ENCODE measurements at regions not wholly inside any gene's neighbourhood (a gene's known extent, or its start where the extent isn't known, plus 50 kb on each side); places are given as distances from the start of the nearest gene placed in this dataset.

DNA sequence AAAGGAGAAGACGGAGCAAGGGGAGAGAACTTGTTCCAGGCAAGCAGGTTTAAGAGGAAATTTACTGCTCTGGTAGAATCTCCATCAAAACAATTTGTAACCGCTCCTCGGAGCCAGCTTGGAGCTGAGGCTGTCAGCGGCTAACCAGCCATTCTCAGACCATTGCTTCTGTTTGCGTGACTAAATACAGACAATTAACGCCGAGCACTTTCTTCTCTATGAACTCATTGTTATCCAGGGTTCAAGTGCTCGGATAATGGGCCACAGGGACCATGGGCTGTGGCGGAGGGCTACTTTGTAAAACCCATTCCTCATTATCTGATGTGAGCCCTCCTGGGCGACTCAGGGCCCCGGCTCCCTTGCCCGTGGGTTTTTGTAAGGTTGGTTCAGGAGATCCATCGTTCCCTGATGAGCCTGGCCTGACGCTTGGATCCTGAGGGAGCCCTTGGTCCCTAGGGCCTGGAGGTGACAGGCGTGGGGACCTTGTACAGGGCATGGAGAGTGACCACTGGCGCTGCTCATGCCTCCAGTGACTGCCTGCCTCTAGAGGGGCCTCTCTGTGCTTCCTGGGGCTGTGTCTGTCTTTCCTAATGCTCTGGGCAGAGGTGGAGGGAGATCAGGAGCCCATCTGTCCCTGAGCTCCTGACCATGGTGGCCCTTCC is 61.5 kb upstream of the ZNF536 start:
- Histone ChIP-seq H3K9me3 (ENCODE audit: control insufficient read depth in 2 of 2, low read length in 2 of 2) (no peaks in the 10 kb centered on the region), H3K4me1 (ENCODE audit: control insufficient read depth in 2 of 2, insufficient read depth in 2 of 2, low read length in 2 of 2) (no peaks in the 10 kb centered on the region), H3K9ac (ENCODE audit: low read depth in 1 of 2, low read length in 2 of 2) (no peak overlapping the region), H3K4me3 (ENCODE audit: low read length in 2 of 2) (no peak overlapping the region), H3K36me3 (ENCODE audit: control insufficient read depth in 2 of 2, insufficient read depth in 2 of 2, low read length in 2 of 2) (no peaks in the 10 kb centered on the region), H3K27me3 (ENCODE audit: control insufficient read depth in 2 of 2, insufficient read depth in 2 of 2, low read length in 2 of 2) (no peaks in the 10 kb centered on the region), H3K27ac (ENCODE audit: low read depth in 2 of 2, low read length in 2 of 2) (no peak overlapping the region)

DNA sequence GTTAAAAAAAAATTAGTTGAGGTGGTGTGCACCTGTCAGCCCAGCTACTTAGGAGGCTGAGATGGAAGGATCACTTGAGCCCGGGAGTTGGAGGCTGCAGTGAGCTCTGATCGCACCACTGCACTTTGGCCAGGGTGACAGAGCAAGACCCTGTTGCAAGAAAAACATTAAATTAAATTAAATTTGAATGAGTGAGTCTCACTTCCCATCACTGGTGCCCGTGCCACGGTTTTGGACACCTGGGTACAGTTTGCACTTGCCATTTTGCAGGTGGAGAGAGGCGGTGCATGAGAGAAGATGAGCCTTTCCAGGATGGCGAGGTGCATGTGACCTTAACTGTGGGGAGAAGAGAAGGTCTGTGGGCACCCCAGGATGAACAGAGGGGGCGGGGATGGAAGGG is 60.3 kb upstream of the ZNF536 start:
- no peaks in the 10 kb centered on the region for H3K4me1 ChIP-seq (ENCODE audit: control insufficient read depth in 2 of 2, insufficient read depth in 2 of 2, low read length in 2 of 2)
- no peak overlapping the region for H3K27ac ChIP-seq (ENCODE audit: low read depth in 2 of 2, low read length in 2 of 2)
- no peaks in the 10 kb centered on the region for H3K27me3 ChIP-seq (ENCODE audit: control insufficient read depth in 2 of 2, insufficient read depth in 2 of 2, low read length in 2 of 2)
- H3K9me3 ChIP-seq (ENCODE audit: control insufficient read depth in 2 of 2, low read length in 2 of 2) = no peaks in the 10 kb centered on the region
- no peak overlapping the region for H3K9ac ChIP-seq (ENCODE audit: low read depth in 1 of 2, low read length in 2 of 2)
- no peaks in the 10 kb centered on the region for H3K36me3 ChIP-seq (ENCODE audit: control insufficient read depth in 2 of 2, insufficient read depth in 2 of 2, low read length in 2 of 2)
- H3K4me3 ChIP-seq (ENCODE audit: low read length in 2 of 2) = no peak overlapping the region

- H3K9ac ChIP-seq (ENCODE audit: low read depth in 1 of 2, low read length in 2 of 2) = no peak overlapping the region
- no peak overlapping the region for H3K27ac ChIP-seq (ENCODE audit: low read depth in 2 of 2, low read length in 2 of 2)
- H3K27me3 ChIP-seq (ENCODE audit: control insufficient read depth in 2 of 2, insufficient read depth in 2 of 2, low read length in 2 of 2) = no peaks in the 10 kb centered on the region
Measured at GRCh38 chr19:30312582-30313352, 59.4 kb upstream of the ZNF536 start.

GRCh38 chr19:30313353-30313750 is 58.8 kb upstream of the ZNF536 start:
- Histone ChIP-seq H3K9ac (ENCODE audit: low read depth in 1 of 2, low read length in 2 of 2) (no peak overlapping the region), H3K4me1 (ENCODE audit: control insufficient read depth in 2 of 2, insufficient read depth in 2 of 2, low read length in 2 of 2) (no peaks in the 10 kb centered on the region), H3K36me3 (ENCODE audit: control insufficient read depth in 2 of 2, insufficient read depth in 2 of 2, low read length in 2 of 2) (no peaks in the 10 kb centered on the region), H3K27ac (ENCODE audit: low read depth in 2 of 2, low read length in 2 of 2) (no peak overlapping the region), H3K27me3 (ENCODE audit: control insufficient read depth in 2 of 2, insufficient read depth in 2 of 2, low read length in 2 of 2) (no peaks in the 10 kb centered on the region), H3K4me3 (ENCODE audit: low read length in 2 of 2) (no peak overlapping the region), H3K9me3 (ENCODE audit: control insufficient read depth in 2 of 2, low read length in 2 of 2) (no peaks in the 10 kb centered on the region)

More at GRCh38 chr19:30312582-30313352, 59.4 kb upstream of the ZNF536 start:
- Histone ChIP-seq H3K4me1 (ENCODE audit: control insufficient read depth in 2 of 2, insufficient read depth in 2 of 2, low read length in 2 of 2) (no peaks in the 10 kb centered on the region), H3K36me3 (ENCODE audit: control insufficient read depth in 2 of 2, insufficient read depth in 2 of 2, low read length in 2 of 2) (no peaks in the 10 kb centered on the region), H3K9me3 (ENCODE audit: control insufficient read depth in 2 of 2, low read length in 2 of 2) (no peaks in the 10 kb centered on the region), H3K4me3 (ENCODE audit: low read length in 2 of 2) (no peak overlapping the region)

DNA sequence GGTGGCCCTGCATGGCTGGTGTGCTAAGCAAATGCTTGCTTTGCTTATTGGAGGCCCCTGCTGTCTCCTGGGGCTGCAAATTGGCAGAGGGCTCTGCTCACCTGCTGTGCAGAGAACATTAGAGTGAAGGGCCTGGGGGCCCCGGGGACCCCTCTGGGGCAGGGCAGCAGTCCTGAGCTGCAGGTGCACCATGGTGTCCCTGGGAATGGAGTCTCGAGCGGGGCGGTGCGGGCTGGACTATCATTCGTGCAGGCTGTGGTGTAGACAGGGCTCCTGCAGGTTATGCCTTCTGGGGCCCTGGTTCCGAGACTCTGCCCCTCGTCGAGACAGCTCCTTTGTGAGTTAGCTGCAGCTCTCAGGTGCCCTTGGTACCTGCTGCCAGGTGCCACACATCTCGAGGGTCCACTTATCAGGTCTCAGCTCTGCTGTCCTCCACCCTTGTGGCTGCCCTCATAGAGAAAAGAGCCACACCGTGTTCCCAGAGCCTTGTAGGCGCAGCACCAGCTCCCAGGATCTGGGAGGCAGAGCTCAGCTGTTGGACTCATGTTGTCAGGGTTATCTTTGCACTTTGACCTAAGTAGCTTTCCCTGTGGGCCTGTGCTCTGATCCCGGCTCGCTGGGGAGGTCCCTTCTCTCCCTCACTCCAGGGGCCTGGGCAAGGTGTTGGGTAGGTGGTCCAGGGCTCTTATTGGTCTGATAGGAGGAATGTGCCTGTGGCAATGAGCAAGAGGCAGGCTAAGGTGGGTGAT is 58.0 kb upstream of the ZNF536 start:
- H3K9ac ChIP-seq (ENCODE audit: low read depth in 1 of 2, low read length in 2 of 2) = no peak overlapping the region
- no peaks in the 10 kb centered on the region for H3K36me3 ChIP-seq (ENCODE audit: control insufficient read depth in 2 of 2, insufficient read depth in 2 of 2, low read length in 2 of 2)
- no peak overlapping the region for H3K4me3 ChIP-seq (ENCODE audit: low read length in 2 of 2)
- no peaks in the 10 kb centered on the region for H3K9me3 ChIP-seq (ENCODE audit: control insufficient read depth in 2 of 2, low read length in 2 of 2)
- H3K27ac ChIP-seq (ENCODE audit: low read depth in 2 of 2, low read length in 2 of 2) = no peak overlapping the region
- no peaks in the 10 kb centered on the region for H3K27me3 ChIP-seq (ENCODE audit: control insufficient read depth in 2 of 2, insufficient read depth in 2 of 2, low read length in 2 of 2)
- H3K4me1 ChIP-seq (ENCODE audit: control insufficient read depth in 2 of 2, insufficient read depth in 2 of 2, low read length in 2 of 2) = no peaks in the 10 kb centered on the region

DNA sequence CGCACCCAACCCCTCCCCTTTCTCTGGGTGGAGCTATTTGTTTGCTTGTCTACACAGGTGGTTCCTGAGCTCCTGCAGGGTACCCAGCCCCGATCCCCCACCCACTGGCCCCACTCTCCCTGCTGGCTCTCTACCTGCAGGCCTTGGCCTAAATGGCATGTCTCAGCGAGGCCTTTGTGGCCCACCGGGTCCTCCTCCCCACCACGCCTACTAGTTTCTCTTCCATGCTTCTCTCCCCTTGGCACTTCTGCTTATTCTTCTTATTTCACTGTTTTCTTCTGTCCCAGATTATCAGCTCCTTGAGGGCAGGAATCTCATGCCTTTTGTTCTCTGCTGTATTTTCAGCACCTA is 57.4 kb upstream of the ZNF536 start:
- Histone ChIP-seq H3K27me3 (ENCODE audit: control insufficient read depth in 2 of 2, insufficient read depth in 2 of 2, low read length in 2 of 2) (no peaks in the 10 kb centered on the region), H3K27ac (ENCODE audit: low read depth in 2 of 2, low read length in 2 of 2) (no peak overlapping the region), H3K4me1 (ENCODE audit: control insufficient read depth in 2 of 2, insufficient read depth in 2 of 2, low read length in 2 of 2) (no peaks in the 10 kb centered on the region), H3K9ac (ENCODE audit: low read depth in 1 of 2, low read length in 2 of 2) (no peak overlapping the region), H3K36me3 (ENCODE audit: control insufficient read depth in 2 of 2, insufficient read depth in 2 of 2, low read length in 2 of 2) (no peaks in the 10 kb centered on the region), H3K9me3 (ENCODE audit: control insufficient read depth in 2 of 2, low read length in 2 of 2) (no peaks in the 10 kb centered on the region), H3K4me3 (ENCODE audit: low read length in 2 of 2) (no peak overlapping the region)

- H3K9me3 ChIP-seq (ENCODE audit: control insufficient read depth in 2 of 2, low read length in 2 of 2) = no peaks in the 10 kb centered on the region
- no peak overlapping the region for H3K9ac ChIP-seq (ENCODE audit: low read depth in 1 of 2, low read length in 2 of 2)
Measured at GRCh38 chr19:30315159-30315558, 57.0 kb upstream of the ZNF536 start.

DNA sequence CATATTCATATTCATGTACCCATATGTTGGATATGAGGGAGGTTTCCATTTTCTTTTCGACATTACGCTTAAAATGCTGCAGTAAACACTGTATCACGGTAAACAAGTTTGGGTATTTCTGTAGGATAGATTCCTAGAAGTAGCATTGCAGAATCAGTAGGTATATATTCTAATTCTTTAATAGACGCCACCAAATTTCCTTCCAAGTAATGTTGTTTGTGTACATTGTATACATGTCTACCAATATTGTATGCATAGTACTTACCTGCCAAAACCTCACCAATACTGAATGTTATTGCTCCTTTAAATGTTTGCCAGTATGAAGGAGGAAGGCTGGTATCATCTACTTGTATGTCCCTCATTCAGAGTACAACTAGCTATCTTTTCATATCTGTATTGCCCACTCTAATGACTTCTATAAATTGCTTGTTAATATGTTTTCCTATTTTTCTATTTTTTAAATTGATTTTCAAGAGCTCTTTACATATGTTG is 56.1 kb upstream of the ZNF536 start:
- Histone ChIP-seq H3K27ac (ENCODE audit: low read depth in 2 of 2, low read length in 2 of 2) (no peak overlapping the region), H3K4me3 (ENCODE audit: low read length in 2 of 2) (no peak overlapping the region), H3K9me3 (ENCODE audit: control insufficient read depth in 2 of 2, low read length in 2 of 2) (no peaks in the 10 kb centered on the region), H3K36me3 (ENCODE audit: control insufficient read depth in 2 of 2, insufficient read depth in 2 of 2, low read length in 2 of 2) (no peaks in the 10 kb centered on the region), H3K4me1 (ENCODE audit: control insufficient read depth in 2 of 2, insufficient read depth in 2 of 2, low read length in 2 of 2) (no peaks in the 10 kb centered on the region), H3K27me3 (ENCODE audit: control insufficient read depth in 2 of 2, insufficient read depth in 2 of 2, low read length in 2 of 2) (no peaks in the 10 kb centered on the region), H3K9ac (ENCODE audit: low read depth in 1 of 2, low read length in 2 of 2) (no peak overlapping the region)

More at GRCh38 chr19:30315159-30315558, 57.0 kb upstream of the ZNF536 start:
- no peaks in the 10 kb centered on the region for H3K4me1 ChIP-seq (ENCODE audit: control insufficient read depth in 2 of 2, insufficient read depth in 2 of 2, low read length in 2 of 2)
- no peak overlapping the region for H3K27ac ChIP-seq (ENCODE audit: low read depth in 2 of 2, low read length in 2 of 2)
- H3K36me3 ChIP-seq (ENCODE audit: control insufficient read depth in 2 of 2, insufficient read depth in 2 of 2, low read length in 2 of 2) = no peaks in the 10 kb centered on the region
- H3K27me3 ChIP-seq (ENCODE audit: control insufficient read depth in 2 of 2, insufficient read depth in 2 of 2, low read length in 2 of 2) = no peaks in the 10 kb centered on the region
- no peak overlapping the region for H3K4me3 ChIP-seq (ENCODE audit: low read length in 2 of 2)

DNA sequence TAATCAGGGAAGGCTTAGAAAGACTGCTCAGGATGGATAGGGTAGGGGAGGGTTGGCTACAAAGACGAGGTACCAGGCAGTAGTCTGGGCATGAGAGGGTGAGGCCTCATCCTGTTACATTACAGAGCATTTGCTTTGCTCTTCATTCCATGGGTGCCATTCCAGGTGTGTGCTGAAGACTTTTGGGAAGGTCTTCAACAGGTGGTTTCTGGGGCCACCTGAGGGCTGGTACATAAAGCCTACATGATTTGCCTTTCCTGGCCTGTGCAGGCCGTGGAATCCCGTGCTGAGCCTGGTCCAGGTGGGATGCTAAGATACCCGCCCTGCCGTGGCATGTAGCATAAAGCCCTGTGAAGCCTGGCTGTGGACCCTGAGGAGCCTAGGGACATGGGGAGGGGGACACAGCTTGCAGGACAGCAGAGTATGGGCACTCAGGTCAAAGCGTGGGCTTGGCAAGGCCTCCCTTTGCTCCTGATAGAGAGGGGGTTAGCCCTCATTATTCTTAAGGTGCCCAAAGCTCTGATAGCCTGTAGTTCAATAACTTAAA is 55.6 kb upstream of the ZNF536 start:
- no peaks in the 10 kb centered on the region for H3K27me3 ChIP-seq (ENCODE audit: control insufficient read depth in 2 of 2, insufficient read depth in 2 of 2, low read length in 2 of 2)
- no peak overlapping the region for H3K9ac ChIP-seq (ENCODE audit: low read depth in 1 of 2, low read length in 2 of 2)
- no peak overlapping the region for H3K27ac ChIP-seq (ENCODE audit: low read depth in 2 of 2, low read length in 2 of 2)
- no peaks in the 10 kb centered on the region for H3K4me1 ChIP-seq (ENCODE audit: control insufficient read depth in 2 of 2, insufficient read depth in 2 of 2, low read length in 2 of 2)
- H3K9me3 ChIP-seq (ENCODE audit: control insufficient read depth in 2 of 2, low read length in 2 of 2) = no peaks in the 10 kb centered on the region
- no peak overlapping the region for H3K4me3 ChIP-seq (ENCODE audit: low read length in 2 of 2)
- no peaks in the 10 kb centered on the region for H3K36me3 ChIP-seq (ENCODE audit: control insufficient read depth in 2 of 2, insufficient read depth in 2 of 2, low read length in 2 of 2)

- Histone ChIP-seq H3K36me3 (ENCODE audit: control insufficient read depth in 2 of 2, insufficient read depth in 2 of 2, low read length in 2 of 2) (no peaks in the 10 kb centered on the region), H3K4me3 (ENCODE audit: low read length in 2 of 2) (no peak overlapping the region), H3K9me3 (ENCODE audit: control insufficient read depth in 2 of 2, low read length in 2 of 2) (no peaks in the 10 kb centered on the region), H3K27ac (ENCODE audit: low read depth in 2 of 2, low read length in 2 of 2) (no peak overlapping the region), H3K9ac (ENCODE audit: low read depth in 1 of 2, low read length in 2 of 2) (no peak overlapping the region), H3K27me3 (ENCODE audit: control insufficient read depth in 2 of 2, insufficient read depth in 2 of 2, low read length in 2 of 2) (no peaks in the 10 kb centered on the region), H3K4me1 (ENCODE audit: control insufficient read depth in 2 of 2, insufficient read depth in 2 of 2, low read length in 2 of 2) (no peaks in the 10 kb centered on the region)
Measured at GRCh38 chr19:30317403-30317802, 54.8 kb upstream of the ZNF536 start.
